ENCODE measurements at regions not wholly inside any gene's neighbourhood (a gene's known extent, or its start where the extent isn't known, plus 50 kb on each side); places are given as distances from the start of the nearest gene placed in this dataset.

GRCh38 chr6:184161-184700 lies 108.1 kb upstream of the DUSP22 start:
- TF ChIP-seq EP300 (IDR thresholded peaks at IDR 0.05) (no peak), POLR2AphosphoS5 (IDR thresholded peaks at IDR 0.05) (no peak), CTCF (IDR thresholded peaks at IDR 0.05) (no peak)

Measured in sigmoid colon (tissue), 4 donors.